ENCODE measurements at regions not wholly inside any gene's neighbourhood (a gene's known extent, or its start where the extent isn't known, plus 50 kb on each side); places are given as distances from the start of the nearest gene placed in this dataset.

GRCh38 chr6:126152372-126152745 lies 166.0 kb downstream of the TRMT11 start:
- no peak for DNase-seq

DNA sequence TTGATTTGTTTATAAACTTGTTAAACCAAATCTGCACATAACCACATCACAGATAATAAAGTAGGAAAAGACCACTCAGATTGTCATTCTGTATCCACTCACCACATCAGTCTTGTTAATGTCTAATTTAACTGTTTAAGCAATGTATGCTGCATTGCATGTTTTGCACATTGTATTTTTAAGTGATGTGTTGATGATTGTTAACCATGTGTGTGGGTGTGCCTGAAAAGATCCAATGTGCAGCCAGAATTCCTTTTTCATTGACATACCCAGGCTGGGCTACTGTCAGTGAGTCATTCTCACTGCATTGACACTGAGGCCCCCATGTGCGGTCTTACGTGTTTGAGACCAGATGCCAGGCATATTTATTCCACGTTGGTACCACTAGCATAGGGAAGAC lies 167.3 kb downstream of the TRMT11 start:
- DNase-seq: no peak

- no peak for DNase-seq
These were observed 170.6 kb downstream of the TRMT11 start for GRCh38 chr6:126156973-126157372.

GRCh38 chr6:126167726-126168125 lies 172.2 kb upstream of the CENPW start:
- DNase-seq: no peak

- no peak for DNase-seq
These were observed 169.5 kb upstream of the CENPW start for GRCh38 chr6:126170433-126170832.

DNA sequence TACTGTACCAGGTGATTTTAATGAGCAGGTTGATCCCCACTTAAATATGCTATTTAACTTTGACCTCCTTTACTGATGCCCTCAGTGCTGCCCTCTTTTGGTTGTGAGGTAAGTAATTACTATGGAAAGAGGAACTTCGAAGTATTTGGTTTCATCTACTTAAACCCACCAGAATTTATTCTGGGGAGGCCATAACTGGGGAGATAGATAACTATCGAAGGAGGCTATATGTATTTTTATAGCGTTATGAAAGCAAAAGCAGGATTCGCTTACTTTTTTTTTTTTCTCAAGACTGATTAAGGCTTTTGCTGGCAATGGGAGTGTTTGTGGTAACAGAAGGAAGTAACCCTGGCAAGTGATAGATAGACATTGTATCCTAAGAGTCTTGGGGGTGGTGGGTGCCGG lies 168.9 kb upstream of the CENPW start:
- peak in 1 of 2 experiments; percentile 12 for DNase-seq

DNA sequence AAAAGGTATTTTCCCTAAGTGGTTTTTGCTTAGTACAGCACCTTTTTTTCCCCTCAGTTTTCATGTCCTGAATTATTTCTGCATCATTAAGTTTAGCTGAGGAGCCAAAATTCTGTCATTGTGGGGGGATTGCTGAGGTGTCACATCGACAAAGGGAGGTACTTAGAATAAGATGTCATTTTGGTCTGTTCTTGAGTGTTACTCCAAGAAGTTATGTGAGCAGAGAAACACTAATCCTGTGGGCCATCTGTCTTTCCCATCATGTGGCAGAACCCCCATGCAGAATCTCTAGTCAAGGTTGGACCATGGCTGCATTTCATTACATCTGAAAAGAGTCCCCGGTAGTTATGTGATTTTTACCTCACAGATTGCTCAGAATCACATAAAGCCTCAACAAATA lies 167.8 kb upstream of the CENPW start:
- DNase-seq: no peak

GRCh38 chr6:126173265-126173664 lies 166.7 kb upstream of the CENPW start:
- no peak for DNase-seq

GRCh38 chr6:126174697-126175096 lies 165.2 kb upstream of the CENPW start:
- no peak for DNase-seq

DNA sequence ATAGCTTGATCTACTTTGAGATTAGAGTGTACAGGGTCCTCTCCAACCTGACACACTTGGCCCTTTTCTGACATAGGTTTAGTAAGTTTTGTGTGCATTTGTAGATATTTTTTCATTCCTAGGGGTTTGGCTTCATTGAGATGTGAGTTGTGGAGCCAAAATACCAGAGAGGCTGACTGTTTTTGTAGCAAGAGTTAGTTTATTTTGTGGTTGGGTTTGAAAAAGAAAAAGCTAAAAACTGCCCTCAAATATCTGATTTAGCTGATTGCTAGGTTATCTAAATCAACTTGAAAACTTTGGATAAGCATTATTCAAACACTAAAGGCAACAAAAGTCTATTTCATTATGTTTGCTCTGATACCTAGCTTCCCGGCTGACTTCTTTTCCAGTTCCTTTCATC lies 164.7 kb upstream of the CENPW start:
- no peak for DNase-seq

DNA sequence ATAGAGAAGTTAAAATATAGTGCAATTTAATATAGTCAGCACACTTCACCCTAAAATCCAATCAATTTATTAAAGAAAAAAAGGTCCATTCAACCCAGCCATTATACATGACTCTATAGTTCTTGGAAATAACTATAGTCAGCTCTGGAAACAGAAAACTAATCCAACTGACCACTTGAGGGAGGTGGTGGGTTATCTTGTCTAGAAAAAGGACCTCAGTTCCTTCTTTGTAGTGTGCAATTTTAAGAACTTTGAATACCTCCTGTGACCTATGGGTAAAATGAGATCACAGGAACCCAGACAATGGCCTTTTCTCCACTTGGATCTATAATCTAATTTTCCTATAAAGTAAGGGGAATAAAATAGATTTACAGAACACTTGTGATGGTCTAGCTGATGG lies 163.6 kb upstream of the CENPW start:
- DNase-seq: peak in 1 of 2 experiments; percentile 16

DNA sequence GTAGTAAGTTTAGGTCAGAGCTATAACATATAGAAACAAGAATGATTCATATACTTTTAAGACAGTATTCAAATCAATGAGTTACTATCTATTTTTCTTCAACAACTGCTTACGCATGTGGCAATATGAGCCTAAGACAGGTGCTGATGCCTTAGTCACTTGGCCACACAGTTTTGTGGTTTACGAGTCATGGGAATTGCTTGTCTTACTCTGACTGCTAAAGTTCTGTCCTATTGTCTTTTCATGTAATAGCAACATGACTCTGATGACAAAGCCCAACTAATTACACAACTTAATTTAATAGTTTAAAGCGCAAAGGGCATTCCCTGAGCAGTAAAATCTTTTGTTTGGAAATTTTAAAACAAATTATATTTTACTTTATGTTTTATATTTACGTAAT lies 159.3 kb upstream of the CENPW start:
- no peak for DNase-seq

DNA sequence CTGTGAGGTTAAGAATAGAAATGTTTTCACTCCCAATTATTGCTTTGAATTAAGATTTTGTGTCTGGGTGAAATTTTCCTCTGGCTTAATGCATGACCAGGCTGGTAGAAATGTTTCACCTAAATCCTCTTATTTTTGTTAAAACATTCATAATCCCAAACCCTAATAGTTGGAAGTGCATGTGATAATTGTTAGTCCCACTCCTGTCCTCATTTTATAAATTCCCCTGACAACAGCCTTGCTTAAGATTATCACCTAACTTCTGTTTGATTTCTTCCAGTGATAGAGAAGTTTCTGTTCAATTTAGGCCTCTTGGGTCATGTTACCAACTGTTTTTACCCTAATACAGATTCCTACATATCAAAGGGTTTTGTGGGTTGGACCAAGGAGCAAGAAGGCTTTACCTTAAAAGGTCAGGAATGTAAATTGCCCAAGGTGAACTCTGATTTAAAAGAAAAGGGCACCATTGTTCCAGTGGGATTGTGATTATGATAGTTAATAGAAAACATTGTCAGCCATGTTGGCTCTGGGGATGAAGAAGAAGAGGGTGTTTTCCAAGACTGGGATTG lies 158.7 kb upstream of the CENPW start:
- no peak for DNase-seq

GRCh38 chr6:126181890-126182289 lies 158.0 kb upstream of the CENPW start:
- DNase-seq: no peak

DNA sequence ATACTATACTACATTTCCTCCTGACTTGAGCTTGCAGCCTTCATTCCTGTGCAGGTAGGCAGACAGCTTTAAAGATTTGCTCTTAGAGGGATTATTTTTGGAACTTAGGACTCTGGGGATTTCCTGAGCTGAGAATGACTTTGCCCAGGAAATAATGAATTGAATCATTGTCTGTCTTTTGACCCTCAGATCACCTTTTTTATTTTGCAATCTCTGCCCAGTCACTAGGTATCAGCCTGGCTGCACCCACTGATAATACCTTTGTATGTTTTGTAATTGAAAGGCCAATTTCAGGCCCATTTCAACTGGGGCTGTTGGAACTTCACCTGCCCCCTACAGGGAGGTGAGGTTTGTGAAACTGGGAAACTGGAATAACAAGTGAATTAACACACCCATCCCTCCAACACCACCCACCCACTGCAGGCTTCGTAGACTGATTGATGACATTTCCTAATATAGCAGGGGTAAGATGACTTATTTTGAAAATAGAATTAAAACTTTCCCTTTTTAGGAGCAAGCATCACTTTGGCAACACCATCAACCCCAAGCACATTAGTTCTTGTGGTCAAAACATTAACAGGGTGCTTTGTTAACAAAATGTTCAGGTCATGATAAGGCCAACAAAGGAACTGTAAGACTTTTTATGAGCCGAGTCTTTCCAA lies 157.1 kb upstream of the CENPW start:
- no peak for DNase-seq

GRCh38 chr6:126185774-126186173 lies 154.1 kb upstream of the CENPW start:
- DNase-seq: no peak

DNA sequence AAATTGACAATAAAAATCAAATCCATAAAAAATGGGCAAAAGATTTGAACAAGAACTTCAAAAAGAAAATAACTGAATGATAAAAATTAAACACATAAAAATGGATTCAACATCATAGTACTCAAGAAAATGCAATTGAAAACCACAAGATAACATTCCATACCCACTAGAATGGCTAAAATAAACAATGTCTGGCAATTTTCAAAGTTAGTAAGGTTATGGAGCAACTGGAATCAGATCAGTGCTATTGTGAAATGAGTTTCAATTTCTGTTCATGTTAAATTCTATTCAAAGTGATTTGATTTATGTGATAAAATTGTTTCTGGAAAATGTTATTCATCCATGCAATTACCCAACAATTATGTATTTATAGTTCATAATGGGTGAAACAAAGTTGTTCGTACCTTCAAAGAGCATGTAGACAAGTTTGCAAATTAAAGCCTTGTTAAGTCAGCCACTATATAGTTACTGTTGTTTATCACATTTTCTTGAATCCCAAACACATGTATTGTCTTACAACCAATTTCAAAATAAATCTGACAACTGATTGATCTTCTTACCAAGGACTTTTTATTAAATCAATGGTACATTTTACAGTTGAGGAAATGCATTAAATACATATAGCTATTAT lies 151.5 kb upstream of the CENPW start:
- DNase-seq: no peak

GRCh38 chr6:126195625-126196236 lies 144.2 kb upstream of the CENPW start:
- DNase-seq: no peak

DNA sequence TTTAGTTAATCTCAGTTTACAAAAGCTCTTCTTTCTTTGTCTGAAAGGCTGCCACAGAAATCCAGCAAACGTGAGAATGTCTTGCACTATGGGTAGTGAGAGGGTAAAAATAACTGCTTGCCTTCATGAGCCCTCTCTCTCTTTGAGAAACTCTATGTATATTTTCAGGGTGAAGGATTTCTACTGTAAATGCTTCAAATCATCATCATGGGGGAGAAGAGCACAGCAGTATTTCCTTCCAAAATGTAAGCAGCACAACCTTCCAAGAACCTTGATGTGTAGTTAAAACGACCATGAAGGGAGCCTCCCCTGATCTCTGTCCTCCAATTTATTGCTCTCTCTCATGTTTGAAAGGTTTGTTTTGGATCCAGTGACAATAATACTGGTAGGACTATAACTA lies 141.3 kb upstream of the CENPW start:
- peak; percentile 44 to 53 for DNase-seq

DNA sequence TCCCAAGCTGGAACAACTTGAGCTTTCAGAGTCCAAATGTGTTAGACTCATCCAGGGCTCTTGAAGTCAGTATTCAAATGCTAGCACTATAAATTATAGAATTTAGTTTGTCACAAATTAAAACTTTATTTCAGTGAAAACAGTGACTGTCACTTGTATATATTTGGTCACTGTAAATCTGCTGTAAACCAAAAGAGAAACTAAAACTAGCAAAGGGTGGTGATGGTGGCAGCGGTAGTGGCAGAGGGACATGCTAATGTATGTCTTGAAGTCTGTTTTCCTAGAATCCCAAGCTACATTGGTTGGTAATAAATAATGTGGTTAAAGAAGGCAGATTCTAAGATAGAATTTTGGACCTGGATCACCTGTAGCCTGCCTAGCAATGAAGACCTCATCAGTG lies 140.4 kb upstream of the CENPW start:
- no peak for DNase-seq

- no peak for DNase-seq
These were observed 137.2 kb upstream of the CENPW start for GRCh38 chr6:126202707-126203106.

DNA sequence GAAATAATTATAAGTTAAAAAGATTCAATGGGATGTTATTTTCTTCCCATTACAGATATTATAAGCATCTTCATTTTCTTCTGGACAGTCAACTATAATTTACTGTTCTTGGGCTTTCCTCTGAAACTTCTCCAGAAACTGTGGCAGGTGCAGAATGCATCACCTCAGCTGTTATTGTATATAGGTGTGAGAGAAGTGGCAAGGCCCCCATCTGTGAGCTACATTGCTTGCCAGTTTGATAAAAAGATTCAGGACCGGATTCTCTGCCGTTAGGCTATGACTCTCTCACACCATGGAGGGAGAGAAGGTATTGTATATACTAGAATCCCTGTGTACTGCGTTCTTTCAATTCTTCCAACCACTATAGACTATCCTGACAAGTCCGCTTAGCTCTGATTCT lies 135.8 kb upstream of the CENPW start:
- DNase-seq: no peak

DNA sequence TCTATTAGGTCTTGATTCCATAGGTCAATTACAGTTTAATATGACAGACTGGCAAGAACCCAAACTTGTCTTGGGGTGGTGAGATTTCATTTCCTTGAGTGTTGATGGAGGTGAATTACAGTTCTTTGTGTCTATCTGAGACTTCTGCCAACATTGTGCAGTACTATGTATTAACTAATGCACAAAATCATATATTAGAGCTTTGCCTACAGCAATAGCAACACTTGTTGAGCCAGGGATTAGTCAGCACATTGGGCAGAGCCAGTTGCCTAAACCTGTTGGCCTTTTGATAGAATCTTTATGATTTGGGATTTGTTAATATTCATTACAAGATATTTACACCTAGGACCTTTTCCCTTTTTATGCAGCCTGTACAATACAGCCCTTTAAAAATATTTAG lies 135.3 kb upstream of the CENPW start:
- no peak for DNase-seq

DNA sequence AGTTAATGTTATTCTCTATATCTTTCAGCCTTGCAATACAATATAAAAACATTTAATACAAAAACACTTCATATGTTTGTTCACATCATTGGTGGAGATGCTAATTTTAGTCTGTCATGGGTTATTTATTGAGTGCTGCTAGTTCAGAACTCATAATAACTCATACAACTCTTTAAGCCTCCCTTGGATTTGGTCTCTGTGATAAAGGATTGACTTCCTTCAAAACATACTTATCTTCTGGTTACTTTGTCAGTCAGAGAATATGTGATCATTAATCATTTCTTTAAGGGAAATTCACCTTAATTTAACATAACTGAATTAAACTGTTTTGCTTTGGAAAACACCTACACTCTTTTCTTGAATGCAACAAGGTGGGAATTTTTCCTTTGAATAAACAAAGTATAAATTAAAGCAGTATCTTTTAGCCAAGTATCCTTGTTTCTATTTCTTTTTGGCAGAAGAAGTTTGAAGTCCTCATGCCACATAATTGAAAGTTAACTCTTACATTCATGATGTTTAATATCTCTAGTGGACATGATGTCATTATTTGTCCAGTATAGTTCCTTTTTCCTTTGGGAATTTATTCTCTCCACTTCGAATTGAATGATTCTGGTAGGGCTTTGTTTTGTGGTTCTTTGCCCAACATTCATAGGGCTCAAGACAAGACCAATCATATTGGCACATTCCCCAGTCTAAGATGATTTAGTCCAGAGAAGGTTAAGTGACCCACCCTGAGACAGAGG lies 133.2 kb upstream of the CENPW start:
- DNase-seq: no peak

Measured in SHP77 (cell line).